SK-N-SH (cell line): ENCODE measurements at regions not wholly inside any gene's neighbourhood (a gene's known extent, or its start where the extent isn't known, plus 50 kb on each side); places are given as distances from the start of the nearest gene placed in this dataset.

Experiments
- EZH2phosphoT487 ChIP-seq: fragments of 200-600 bp; sonication (generic); IDR thresholded peaks from 2 replicates; pipeline ENCODE4 v1.6.1; 2017; ENCODE audit warnings: low read depth, mixed run types, mild to moderate bottlenecking, antibody characterized with exemption, moderate library complexity, borderline replicate concordance
- POLR2AphosphoS5 ChIP-seq: IDR thresholded peaks from 2 replicates; pipeline ENCODE4 v1.6.1; 2012; ENCODE audit warnings: low read depth, low read length
- SIN3A ChIP-seq: IDR thresholded peaks from 2 replicates; pipeline ENCODE4 v1.6.1; 2012; ENCODE audit warnings: low read depth, mild to moderate bottlenecking, low read length, moderate library complexity, borderline replicate concordance
- TAF1 ChIP-seq: IDR thresholded peaks from 2 replicates; pipeline ENCODE4 v1.6.1; 2012; ENCODE audit warnings: low read depth, mild to moderate bottlenecking, low read length, moderate library complexity, borderline replicate concordance
- TF ChIP-seq, protein P1 (sequence below): IDR thresholded peaks from 2 replicates; pipeline ENCODE4 v1.6.1; 2012; ENCODE audit warnings: mild to moderate bottlenecking, low read depth, low read length, moderate library complexity

- TF ChIP-seq EZH2phosphoT487 (no peak), SIN3A (no peak), POLR2AphosphoS5 (no peak), TAF1 (no peak)
- TF ChIP-seq, protein P1, sequence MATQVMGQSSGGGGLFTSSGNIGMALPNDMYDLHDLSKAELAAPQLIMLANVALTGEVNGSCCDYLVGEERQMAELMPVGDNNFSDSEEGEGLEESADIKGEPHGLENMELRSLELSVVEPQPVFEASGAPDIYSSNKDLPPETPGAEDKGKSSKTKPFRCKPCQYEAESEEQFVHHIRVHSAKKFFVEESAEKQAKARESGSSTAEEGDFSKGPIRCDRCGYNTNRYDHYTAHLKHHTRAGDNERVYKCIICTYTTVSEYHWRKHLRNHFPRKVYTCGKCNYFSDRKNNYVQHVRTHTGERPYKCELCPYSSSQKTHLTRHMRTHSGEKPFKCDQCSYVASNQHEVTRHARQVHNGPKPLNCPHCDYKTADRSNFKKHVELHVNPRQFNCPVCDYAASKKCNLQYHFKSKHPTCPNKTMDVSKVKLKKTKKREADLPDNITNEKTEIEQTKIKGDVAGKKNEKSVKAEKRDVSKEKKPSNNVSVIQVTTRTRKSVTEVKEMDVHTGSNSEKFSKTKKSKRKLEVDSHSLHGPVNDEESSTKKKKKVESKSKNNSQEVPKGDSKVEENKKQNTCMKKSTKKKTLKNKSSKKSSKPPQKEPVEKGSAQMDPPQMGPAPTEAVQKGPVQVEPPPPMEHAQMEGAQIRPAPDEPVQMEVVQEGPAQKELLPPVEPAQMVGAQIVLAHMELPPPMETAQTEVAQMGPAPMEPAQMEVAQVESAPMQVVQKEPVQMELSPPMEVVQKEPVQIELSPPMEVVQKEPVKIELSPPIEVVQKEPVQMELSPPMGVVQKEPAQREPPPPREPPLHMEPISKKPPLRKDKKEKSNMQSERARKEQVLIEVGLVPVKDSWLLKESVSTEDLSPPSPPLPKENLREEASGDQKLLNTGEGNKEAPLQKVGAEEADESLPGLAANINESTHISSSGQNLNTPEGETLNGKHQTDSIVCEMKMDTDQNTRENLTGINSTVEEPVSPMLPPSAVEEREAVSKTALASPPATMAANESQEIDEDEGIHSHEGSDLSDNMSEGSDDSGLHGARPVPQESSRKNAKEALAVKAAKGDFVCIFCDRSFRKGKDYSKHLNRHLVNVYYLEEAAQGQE, result no peak
Measured at GRCh38 chr6:85113934-85114580, 335.8 kb upstream of the NT5E start.
